GM18909 (cell line): ENCODE measurements at regions not wholly inside any gene's neighbourhood (a gene's known extent, or its start where the extent isn't known, plus 50 kb on each side); places are given as distances from the start of the nearest gene placed in this dataset.
"Not testable (repeated sequence)": the region's sequence is repeated elsewhere in the genome, so short reads cannot be mapped to it uniquely, and the experiment has no call there.

Source experiments
- ATAC-seq: cut with Tn5 transposase; IDR thresholded peaks from one replicate; pipeline ENCODE4 v1.9.1; 2021; ENCODE audit warnings: mild to moderate bottlenecking; ENCODE audit not compliant: unreplicated experiment, poor library complexity

GRCh38 chr6:93183531-93183972 is 235.8 kb downstream of the EPHA7 start:
- no peak for ATAC-seq

DNA sequence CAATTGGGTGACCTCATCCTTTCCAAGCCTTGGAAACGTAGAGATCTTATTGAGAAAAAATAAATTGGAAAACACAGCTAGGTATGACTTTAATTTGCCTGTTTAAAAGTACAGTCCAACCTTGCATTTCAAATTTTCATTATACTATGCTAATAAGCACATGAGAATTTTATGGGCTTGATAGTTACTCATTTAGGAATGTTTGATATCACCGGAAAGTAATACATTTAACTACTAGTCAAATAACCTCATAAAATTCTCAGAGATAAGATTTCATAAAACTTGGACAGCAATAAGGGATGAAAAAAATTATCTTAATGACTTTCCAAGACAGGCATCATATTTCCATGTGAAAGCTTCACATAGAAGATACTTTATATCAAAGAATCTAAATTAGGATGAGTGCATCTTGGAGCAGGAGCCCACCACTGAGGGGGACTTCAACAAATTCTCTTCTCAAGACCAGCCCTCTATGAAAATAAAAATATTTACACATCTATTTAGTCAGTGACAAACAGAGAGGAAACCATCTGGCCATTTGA is 236.3 kb downstream of the EPHA7 start:
- no peak for ATAC-seq

DNA sequence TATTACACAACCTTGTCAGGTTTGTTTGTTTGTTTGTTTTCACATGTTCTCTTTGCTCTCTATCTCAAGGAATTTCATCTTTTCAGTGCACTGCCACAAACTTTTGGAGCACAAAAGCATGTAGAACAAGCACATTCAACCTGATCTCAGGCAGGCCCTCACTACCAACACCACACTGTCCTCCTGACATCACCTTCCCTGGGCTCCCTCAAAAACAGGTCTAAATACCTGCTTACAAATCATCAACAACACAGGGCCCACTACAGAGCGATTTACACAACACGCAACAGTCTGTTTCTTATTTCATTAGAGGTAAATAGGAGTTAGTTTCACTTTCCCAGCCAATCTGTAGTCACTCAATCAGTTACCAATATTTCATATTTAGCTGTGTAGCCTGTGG is 241.4 kb downstream of the EPHA7 start:
- ATAC-seq, result no peak

DNA sequence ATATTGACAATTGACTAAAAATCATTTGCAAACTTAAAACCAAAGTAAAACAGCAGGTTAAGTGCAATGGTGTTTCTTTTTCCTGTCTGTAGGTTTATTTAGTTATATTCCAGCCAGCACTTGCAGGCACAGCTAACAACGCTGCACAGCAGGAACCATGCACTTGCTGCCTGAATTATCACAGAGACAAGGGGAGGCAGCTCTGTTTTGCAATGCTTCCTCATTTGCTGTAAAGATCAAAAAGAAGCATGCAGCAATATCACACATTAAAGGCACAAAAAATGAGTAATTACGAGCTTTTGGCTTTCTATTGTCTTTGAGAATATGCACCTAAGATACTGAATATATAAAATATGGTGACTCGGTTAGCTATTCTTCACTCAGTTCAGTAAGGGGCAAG is 241.9 kb downstream of the EPHA7 start:
- no peak for ATAC-seq

GRCh38 chr6:93176070-93176469 is 243.3 kb downstream of the EPHA7 start:
- ATAC-seq, result peak; percentile 93

DNA sequence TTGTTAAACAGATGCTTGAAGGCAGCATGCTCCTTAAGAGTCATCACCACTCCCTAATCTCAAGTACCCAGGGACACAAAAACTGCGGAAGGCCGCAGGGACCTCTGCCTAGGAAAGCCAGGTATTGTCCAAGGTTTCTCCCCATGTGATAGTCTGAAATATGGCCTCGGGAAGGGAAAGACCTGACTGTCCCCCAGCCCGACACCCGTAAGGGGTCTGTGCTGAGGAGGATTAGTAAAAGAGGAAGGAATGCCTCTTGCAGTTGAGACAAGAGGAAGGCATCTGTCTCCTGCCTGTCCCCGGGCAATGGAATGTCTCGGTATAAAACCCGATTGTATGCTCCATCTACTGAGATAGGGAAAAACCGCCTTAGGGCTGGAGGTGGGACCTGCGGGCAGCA is 245.8 kb downstream of the EPHA7 start:
- not testable (repeated sequence) for ATAC-seq

GRCh38 chr6:93165850-93166430 is 253.4 kb downstream of the EPHA7 start:
- no peak for ATAC-seq

DNA sequence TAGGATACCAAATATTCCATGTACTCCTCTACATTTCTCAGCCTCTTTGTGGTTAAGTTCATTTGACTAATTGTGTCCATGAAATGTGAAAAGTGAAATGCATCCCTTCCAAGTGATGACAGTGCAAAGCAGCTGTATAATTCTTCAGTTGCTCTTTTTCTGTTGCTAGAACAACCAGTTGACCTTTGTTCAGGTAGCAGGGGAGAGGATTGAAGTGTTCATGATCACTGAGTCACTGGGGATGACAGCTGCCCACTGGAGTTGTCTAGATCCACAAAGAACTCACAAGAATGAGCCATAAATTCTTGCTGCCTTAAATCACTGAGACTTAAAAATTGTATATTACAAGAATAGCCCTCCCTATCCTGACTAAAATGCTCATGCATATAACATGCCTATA is 254.6 kb downstream of the EPHA7 start:
- no peak for ATAC-seq

- ATAC-seq, result no peak
These were observed 256.2 kb downstream of the EPHA7 start for GRCh38 chr6:93163146-93163545.

- ATAC-seq, result peak; percentile 91
These were observed 279.8 kb downstream of the EPHA7 start for GRCh38 chr6:93139408-93140081.

DNA sequence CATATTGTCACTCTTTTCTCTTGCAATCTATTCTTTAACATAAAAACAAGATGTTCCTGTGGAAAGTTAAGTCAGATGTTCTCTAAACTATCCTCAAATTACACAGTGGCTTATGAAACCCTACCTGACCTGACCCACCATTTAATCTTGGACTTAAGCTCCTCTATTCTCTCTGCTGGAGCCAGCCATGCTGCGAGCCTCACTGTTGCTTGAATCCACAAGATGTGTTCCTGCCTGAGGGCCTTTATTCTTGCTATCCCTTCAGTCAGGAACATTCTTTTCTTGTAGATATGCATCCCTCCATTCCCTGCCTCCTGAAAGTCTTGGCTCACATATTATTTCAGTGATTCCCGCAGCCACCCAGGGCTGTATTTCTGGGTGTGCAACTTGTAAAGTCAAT is 283.2 kb downstream of the EPHA7 start:
- no peak for ATAC-seq

DNA sequence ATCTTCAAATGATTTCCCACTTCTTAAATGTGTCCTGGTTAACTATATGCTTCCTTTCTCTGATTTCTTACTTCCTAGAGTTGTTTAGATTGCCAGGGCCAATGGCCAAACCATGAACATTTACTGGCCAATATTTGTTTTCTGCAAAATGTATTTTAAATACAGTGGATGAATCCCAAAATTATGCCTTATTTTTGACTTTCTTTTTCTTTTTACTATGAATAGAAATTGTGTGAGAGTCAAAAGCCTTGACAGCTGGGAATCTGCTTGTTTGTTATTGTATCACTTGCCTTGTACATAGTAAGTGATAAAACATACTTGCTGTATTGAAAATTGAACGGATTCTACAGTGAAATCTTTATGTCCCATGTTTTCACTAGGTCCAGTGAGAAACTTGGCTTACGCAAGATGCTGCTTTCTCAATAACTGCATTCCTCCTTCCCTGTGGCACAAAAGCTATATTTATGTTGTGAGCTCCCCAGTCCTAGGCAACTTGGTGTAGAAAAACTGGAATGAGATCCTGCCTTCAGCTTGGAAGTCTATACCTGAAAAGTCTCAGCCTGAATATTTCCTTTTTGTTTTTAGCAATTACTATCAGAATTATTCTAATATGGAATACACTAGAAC is 295.2 kb downstream of the EPHA7 start:
- no peak for ATAC-seq

DNA sequence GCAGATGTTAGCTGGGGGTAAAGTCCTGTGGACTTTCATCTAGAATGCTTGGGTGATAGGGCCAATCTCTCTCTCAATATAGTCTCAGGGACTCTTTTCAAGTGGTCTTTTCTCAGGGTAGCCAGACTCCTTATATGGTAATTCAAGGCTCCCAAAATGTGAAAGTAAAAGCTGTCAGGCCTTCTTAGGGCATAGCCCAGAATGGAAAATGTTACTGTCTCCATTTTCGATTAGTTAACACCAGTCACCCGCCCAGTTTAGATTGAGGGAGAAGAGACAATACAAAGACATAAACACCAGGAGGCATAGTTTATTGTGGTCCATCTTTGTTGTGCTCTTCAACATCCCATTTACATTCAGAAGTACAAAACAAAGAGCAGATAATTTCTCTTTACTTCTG is 295.8 kb downstream of the EPHA7 start:
- ATAC-seq, result no peak

GRCh38 chr6:93120154-93120742 is 299.1 kb downstream of the EPHA7 start:
- no peak for ATAC-seq

DNA sequence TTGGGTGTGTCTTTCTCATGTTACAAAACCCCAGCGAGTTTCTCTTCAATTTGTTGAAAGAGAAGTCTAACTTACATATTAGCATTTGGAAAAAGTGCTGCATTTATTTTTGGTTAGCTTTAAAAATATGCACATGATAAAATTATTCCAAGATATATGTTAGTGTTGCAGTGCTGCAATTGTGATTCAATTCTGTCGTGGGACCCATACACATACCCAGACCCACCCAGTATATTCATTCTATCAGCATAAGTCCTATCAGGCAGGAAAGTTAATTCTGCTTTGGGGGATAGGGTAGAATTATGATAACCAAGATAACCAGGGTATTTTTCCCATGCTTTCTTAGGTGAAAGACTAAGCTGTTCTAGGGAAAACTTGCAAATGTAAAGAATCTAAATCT is 313.5 kb downstream of the EPHA7 start:
- ATAC-seq, result no peak

GRCh38 chr6:93105017-93105416 is 314.3 kb downstream of the EPHA7 start:
- ATAC-seq, result no peak

DNA sequence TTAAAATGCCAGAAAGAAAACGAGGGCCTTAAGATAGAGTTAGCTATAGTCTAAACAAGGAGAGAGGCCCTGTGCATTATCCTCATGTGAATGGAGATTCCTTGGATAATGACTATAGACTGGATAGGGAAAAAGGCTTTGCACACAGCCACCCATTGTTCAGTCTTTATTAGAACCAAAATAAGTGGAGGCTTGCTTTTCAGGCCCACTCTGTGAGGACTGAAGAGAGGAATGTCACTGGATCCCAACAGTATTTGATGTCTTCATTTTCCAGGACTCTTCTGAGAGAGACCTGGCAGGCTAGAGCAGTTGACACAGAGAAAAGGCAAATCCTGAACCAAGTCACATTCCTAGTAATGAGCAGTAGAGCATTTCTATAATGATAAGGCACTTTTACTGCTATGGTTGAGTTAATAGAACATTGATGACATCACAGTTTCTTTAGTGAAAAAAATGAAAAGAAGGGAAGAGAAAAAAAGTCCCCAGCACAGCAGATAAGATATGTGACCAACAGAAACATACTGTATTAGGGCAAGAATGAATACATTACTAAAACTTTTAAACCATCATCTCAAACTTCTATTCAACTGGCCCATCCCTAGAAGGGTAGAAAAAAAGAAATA is 315.1 kb downstream of the EPHA7 start:
- ATAC-seq, result no peak

GRCh38 chr6:93088621-93089501 is 330.5 kb downstream of the EPHA7 start:
- no peak for ATAC-seq

GRCh38 chr6:93087606-93088005 is 331.8 kb downstream of the EPHA7 start:
- no peak for ATAC-seq

GRCh38 chr6:93086351-93086750 is 333.0 kb downstream of the EPHA7 start:
- ATAC-seq, result no peak
